Activated CD8-positive, alpha-beta memory T cell treated with anti-CD3 and anti-CD28 coated beads, Interleukin-2, amount 10 ng/mL, durations not matched to agents 7 days and 5 days (primary cell): ENCODE measurements at regions not wholly inside any gene's neighbourhood (a gene's known extent, or its start where the extent isn't known, plus 50 kb on each side); places are given as distances from the start of the nearest gene placed in this dataset.
A peak's percentile ranks its signal among the peaks of the same experiment; 100 is the strongest.

Experiments used
- ATAC-seq: fragments of 150-1000 bp; cut with Tn5 transposase; one replicate; pipeline ENCODE4 v1.10.0; 2021; ENCODE audit warnings: moderate library complexity
- CTCF ChIA-PET: fragments of 350-600 bp; sonication (Branson Sonifier 250); formaldehyde crosslinking; loops from one replicate; lab custom pipeline; 2021; ENCODE audit warnings: antibody characterized with exemption; lab: Charles Lee
- DNase-seq: peaks from one replicate; pipeline ENCODE4 v3.0.0-alpha.2; 2020
- H3K27ac Mint-ChIP-seq: one replicate; pipeline ENCODE4 v1.8.0; 2021; ENCODE audit warnings: mild to moderate bottlenecking, mixed read lengths
- H3K27me3 Mint-ChIP-seq: one replicate; pipeline ENCODE4 v1.8.0; 2021; ENCODE audit warnings: mixed read lengths
- H3K36me3 Mint-ChIP-seq: one replicate; pipeline ENCODE4 v1.8.0; 2021; ENCODE audit warnings: mild to moderate bottlenecking, mixed read lengths
- H3K4me1 Mint-ChIP-seq: one replicate; pipeline ENCODE4 v1.8.0; 2021; ENCODE audit warnings: mixed read lengths
- H3K4me3 Mint-ChIP-seq: one replicate; pipeline ENCODE4 v1.8.0; 2021; ENCODE audit warnings: mild to moderate bottlenecking, moderate library complexity, mixed read lengths
- H3K9me3 Mint-ChIP-seq: one replicate; pipeline ENCODE4 v1.8.0; 2022; ENCODE audit warnings: low read depth, mixed read lengths

GRCh38 chr2:76210551-76210950, 499.8 kb upstream of the GCFC2 start:
- H3K4me3 Mint-ChIP-seq = no peak overlapping the region
- DNase-seq (no peak), ATAC-seq (no peak)
- peaks cover 4% of the 10 kb centered on the region for H3K9me3 Mint-ChIP-seq
- no peaks in the 10 kb centered on the region for H3K27me3 Mint-ChIP-seq
- H3K4me1 Mint-ChIP-seq = no peaks in the 10 kb centered on the region
- H3K27ac Mint-ChIP-seq = no peak overlapping the region
- CTCF ChIA-PET = no interaction called here
- H3K36me3 Mint-ChIP-seq = no peaks in the 10 kb centered on the region

GRCh38 chr2:76204048-76204447, 493.3 kb upstream of the GCFC2 start:
- Mint-ChIP-seq H3K9me3 (peaks cover 2% of the 10 kb centered on the region), H3K27ac (no peak overlapping the region), H3K36me3 (no peaks in the 10 kb centered on the region), H3K4me1 (no peaks in the 10 kb centered on the region), H3K4me3 (no peak overlapping the region), H3K27me3 (no peaks in the 10 kb centered on the region)
- ATAC-seq (no peak), DNase-seq (no peak)
- CTCF ChIA-PET = interaction anchor here (0.6 kb wide), 1 partner anchor 39 kb away, joined by 3 read pairs; no protein-coding TSS in a partner anchor

- Mint-ChIP-seq H3K9me3 (peaks cover 2% of the 10 kb centered on the region), H3K27me3 (no peaks in the 10 kb centered on the region), H3K4me1 (no peaks in the 10 kb centered on the region), H3K36me3 (no peaks in the 10 kb centered on the region), H3K4me3 (no peak overlapping the region), H3K27ac (no peak overlapping the region)
- CTCF ChIA-PET = no interaction called here
- ATAC-seq (no peak), DNase-seq (no peak)
These were observed 492.2 kb upstream of the GCFC2 start for GRCh38 chr2:76202866-76203265.

GRCh38 chr2:76197842-76198448, 487.2 kb upstream of the GCFC2 start:
- no peaks in the 10 kb centered on the region for H3K27me3 Mint-ChIP-seq
- H3K27ac Mint-ChIP-seq = no peak overlapping the region
- H3K36me3 Mint-ChIP-seq = no peaks in the 10 kb centered on the region
- ATAC-seq (no peak), DNase-seq (peak; percentile 44)
- H3K4me3 Mint-ChIP-seq = no peak overlapping the region
- no peaks in the 10 kb centered on the region for H3K9me3 Mint-ChIP-seq
- CTCF ChIA-PET = interaction anchor here (0.9 kb wide), 1 partner anchor 10 kb away, joined by 3 read pairs; no protein-coding TSS in a partner anchor
- no peaks in the 10 kb centered on the region for H3K4me1 Mint-ChIP-seq

- H3K4me3 Mint-ChIP-seq = no peak overlapping the region
These were observed 486.7 kb upstream of the GCFC2 start for GRCh38 chr2:76197428-76197827.

GRCh38 chr2:76194031-76194775, 483.5 kb upstream of the GCFC2 start:
- ATAC-seq (no peak), DNase-seq (no peak)
- Mint-ChIP-seq H3K4me1 (no peaks in the 10 kb centered on the region), H3K4me3 (no peak overlapping the region), H3K9me3 (peaks cover 5% of the 10 kb centered on the region), H3K27me3 (no peaks in the 10 kb centered on the region), H3K36me3 (no peaks in the 10 kb centered on the region), H3K27ac (no peak overlapping the region)
- CTCF ChIA-PET = interaction anchor here (0.6 kb wide), 1 partner anchor 202 kb away, joined by 3 read pairs; no protein-coding TSS in a partner anchor

More at GRCh38 chr2:76197428-76197827, 486.7 kb upstream of the GCFC2 start:
- Mint-ChIP-seq H3K4me1 (no peaks in the 10 kb centered on the region), H3K9me3 (peaks cover 2% of the 10 kb centered on the region), H3K27me3 (no peaks in the 10 kb centered on the region), H3K27ac (no peak overlapping the region), H3K36me3 (no peaks in the 10 kb centered on the region)
- CTCF ChIA-PET = no interaction called here
- DNase-seq (no peak), ATAC-seq (no peak)

- Mint-ChIP-seq H3K4me3 (no peak overlapping the region), H3K27ac (no peak overlapping the region)
- CTCF ChIA-PET = no interaction called here
These were observed 482.4 kb upstream of the GCFC2 start for GRCh38 chr2:76193089-76193488.

GRCh38 chr2:76188334-76189008, 477.8 kb upstream of the GCFC2 start:
- DNase-seq (no peak), ATAC-seq (no peak)
- Mint-ChIP-seq H3K27me3 (no peaks in the 10 kb centered on the region), H3K4me3 (no peak overlapping the region), H3K4me1 (no peaks in the 10 kb centered on the region), H3K36me3 (no peaks in the 10 kb centered on the region), H3K27ac (no peak overlapping the region), H3K9me3 (peaks cover 8% of the 10 kb centered on the region)
- CTCF ChIA-PET = interaction anchor here (1.1 kb wide), 1 partner anchor 10 kb away, joined by 3 read pairs; no protein-coding TSS in a partner anchor

More at GRCh38 chr2:76193089-76193488, 482.4 kb upstream of the GCFC2 start:
- Mint-ChIP-seq H3K36me3 (no peaks in the 10 kb centered on the region), H3K9me3 (peaks cover 5% of the 10 kb centered on the region), H3K27me3 (no peaks in the 10 kb centered on the region), H3K4me1 (no peaks in the 10 kb centered on the region)
- no peak for ATAC-seq
- no peak for DNase-seq

GRCh38 chr2:76187415-76187814, 476.7 kb upstream of the GCFC2 start:
- Mint-ChIP-seq H3K27ac (no peak overlapping the region), H3K9me3 (peaks cover 5% of the 10 kb centered on the region), H3K4me3 (no peak overlapping the region), H3K27me3 (no peaks in the 10 kb centered on the region), H3K4me1 (no peaks in the 10 kb centered on the region), H3K36me3 (no peaks in the 10 kb centered on the region)
- CTCF ChIA-PET = no interaction called here
- DNase-seq = no peak
- ATAC-seq = no peak

- no peak for ATAC-seq
- peaks cover 3% of the 10 kb centered on the region for H3K9me3 Mint-ChIP-seq
- no peak overlapping the region for H3K27ac Mint-ChIP-seq
- H3K4me3 Mint-ChIP-seq = no peak overlapping the region
- no peaks in the 10 kb centered on the region for H3K4me1 Mint-ChIP-seq
- CTCF ChIA-PET = no interaction called here
- H3K27me3 Mint-ChIP-seq = no peaks in the 10 kb centered on the region
- no peak for DNase-seq
- no peaks in the 10 kb centered on the region for H3K36me3 Mint-ChIP-seq
These were observed 470.0 kb upstream of the GCFC2 start for GRCh38 chr2:76180676-76181075.

GRCh38 chr2:76178610-76179009, 467.9 kb upstream of the GCFC2 start:
- H3K4me1 Mint-ChIP-seq = no peaks in the 10 kb centered on the region
- CTCF ChIA-PET = no interaction called here
- DNase-seq (no peak), ATAC-seq (no peak)
- no peak overlapping the region for H3K27ac Mint-ChIP-seq
- no peaks in the 10 kb centered on the region for H3K36me3 Mint-ChIP-seq
- peaks cover 10% of the 10 kb centered on the region for H3K9me3 Mint-ChIP-seq
- H3K4me3 Mint-ChIP-seq = no peak overlapping the region
- no peaks in the 10 kb centered on the region for H3K27me3 Mint-ChIP-seq

GRCh38 chr2:76175295-76175694, 464.6 kb upstream of the GCFC2 start:
- CTCF ChIA-PET = no interaction called here
- no peak for DNase-seq
- H3K4me3 Mint-ChIP-seq = no peak overlapping the region
- no peak for ATAC-seq
- H3K27me3 Mint-ChIP-seq = no peaks in the 10 kb centered on the region
- H3K27ac Mint-ChIP-seq = no peak overlapping the region
- H3K4me1 Mint-ChIP-seq = no peaks in the 10 kb centered on the region
- H3K36me3 Mint-ChIP-seq = no peaks in the 10 kb centered on the region
- peaks cover 10% of the 10 kb centered on the region for H3K9me3 Mint-ChIP-seq

GRCh38 chr2:76174505-76174904, 463.8 kb upstream of the GCFC2 start:
- no peaks in the 10 kb centered on the region for H3K4me1 Mint-ChIP-seq
- H3K27ac Mint-ChIP-seq = no peak overlapping the region
- H3K9me3 Mint-ChIP-seq = peaks cover 10% of the 10 kb centered on the region
- H3K4me3 Mint-ChIP-seq = no peak overlapping the region
- H3K27me3 Mint-ChIP-seq = no peaks in the 10 kb centered on the region
- CTCF ChIA-PET = no interaction called here
- ATAC-seq (no peak), DNase-seq (no peak)
- H3K36me3 Mint-ChIP-seq = no peaks in the 10 kb centered on the region
